GM06990 (cell line): ENCODE measurements at regions not wholly inside any gene's neighbourhood (a gene's known extent, or its start where the extent isn't known, plus 50 kb on each side); places are given as distances from the start of the nearest gene placed in this dataset.

ENCODE experiments used
- DNase-seq: peaks from one replicate; pipeline ENCODE4 v3.0.0-alpha.2; 2011; ENCODE audit not compliant: insufficient read length; ENCODE audit errors: extremely low read depth
- H3K27me3 ChIP-seq: replicated peaks from 2 replicates; pipeline ENCODE4 v1.6.0; 2011; ENCODE audit warnings: low read length; ENCODE audit not compliant: control insufficient read depth, insufficient read depth
- H3K36me3 ChIP-seq: 2 replicates; pipeline ENCODE4 v1.5.1; 2011; ENCODE audit warnings: low read length; ENCODE audit not compliant: control insufficient read depth, insufficient read depth
- H3K4me3 ChIP-seq: replicated peaks from 2 replicates; pipeline ENCODE4 v1.5.1; 2011; ENCODE audit warnings: low read depth, mild to moderate bottlenecking, control low read depth, low read length
- TF ChIP-seq, protein P1 (sequence below): IDR thresholded peaks from 2 replicates; pipeline ENCODE4 v1.5.1; 2011; ENCODE audit warnings: low read length, control low read depth, mild to moderate bottlenecking, inconsistent platforms; ENCODE audit not compliant: insufficient read depth, poor library complexity, severe bottlenecking

DNA sequence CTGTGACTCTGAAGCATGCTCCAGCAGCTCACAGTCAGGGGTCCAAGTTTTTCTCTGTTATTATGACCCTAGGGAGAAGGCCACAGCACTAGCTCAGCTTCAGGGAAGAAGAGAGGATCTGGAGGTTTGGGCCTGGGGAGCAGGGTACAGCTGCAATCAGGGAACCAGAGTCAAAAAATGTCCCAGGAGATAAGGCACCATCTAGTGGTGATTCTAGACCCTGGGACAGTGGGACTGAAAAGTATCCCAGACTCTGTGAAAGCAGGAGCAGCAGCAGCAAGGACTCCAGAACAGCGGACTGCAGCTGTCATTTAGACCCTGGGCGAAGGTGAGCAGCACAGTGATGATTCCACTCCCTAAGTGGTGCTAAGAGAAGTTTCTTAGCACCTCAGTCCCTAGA is 278.4 kb upstream of the DDX18 start:
- no peaks in the 10 kb centered on the region for H3K27me3 ChIP-seq
- no peaks in the 10 kb centered on the region for H3K36me3 ChIP-seq
- DNase-seq: no peak
- TF ChIP-seq, protein P1, sequence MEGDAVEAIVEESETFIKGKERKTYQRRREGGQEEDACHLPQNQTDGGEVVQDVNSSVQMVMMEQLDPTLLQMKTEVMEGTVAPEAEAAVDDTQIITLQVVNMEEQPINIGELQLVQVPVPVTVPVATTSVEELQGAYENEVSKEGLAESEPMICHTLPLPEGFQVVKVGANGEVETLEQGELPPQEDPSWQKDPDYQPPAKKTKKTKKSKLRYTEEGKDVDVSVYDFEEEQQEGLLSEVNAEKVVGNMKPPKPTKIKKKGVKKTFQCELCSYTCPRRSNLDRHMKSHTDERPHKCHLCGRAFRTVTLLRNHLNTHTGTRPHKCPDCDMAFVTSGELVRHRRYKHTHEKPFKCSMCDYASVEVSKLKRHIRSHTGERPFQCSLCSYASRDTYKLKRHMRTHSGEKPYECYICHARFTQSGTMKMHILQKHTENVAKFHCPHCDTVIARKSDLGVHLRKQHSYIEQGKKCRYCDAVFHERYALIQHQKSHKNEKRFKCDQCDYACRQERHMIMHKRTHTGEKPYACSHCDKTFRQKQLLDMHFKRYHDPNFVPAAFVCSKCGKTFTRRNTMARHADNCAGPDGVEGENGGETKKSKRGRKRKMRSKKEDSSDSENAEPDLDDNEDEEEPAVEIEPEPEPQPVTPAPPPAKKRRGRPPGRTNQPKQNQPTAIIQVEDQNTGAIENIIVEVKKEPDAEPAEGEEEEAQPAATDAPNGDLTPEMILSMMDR: peak; percentile 31
- H3K4me3 ChIP-seq: no peak overlapping the region

DNA sequence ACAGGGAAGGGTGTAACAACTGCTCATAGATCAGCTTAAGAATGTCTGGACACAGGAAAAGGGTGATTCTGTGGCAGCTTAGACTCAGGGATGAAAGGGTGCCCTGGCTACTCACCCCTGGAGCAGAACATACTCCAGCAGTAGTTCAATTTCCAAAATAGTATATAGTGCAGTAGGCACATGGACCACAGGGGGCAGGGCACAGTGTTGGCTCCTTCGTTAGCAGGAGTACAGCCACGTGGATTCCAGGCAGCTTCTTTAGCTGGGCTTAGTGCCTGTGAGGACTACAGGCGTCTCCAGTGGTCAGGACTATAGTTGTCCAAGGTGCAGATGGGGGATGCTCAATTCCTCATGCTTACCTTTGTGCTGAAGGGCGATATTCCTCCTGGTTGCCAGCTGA is 277.5 kb upstream of the DDX18 start:
- TF ChIP-seq, protein P1: no peak
- DNase-seq: no peak

DNA sequence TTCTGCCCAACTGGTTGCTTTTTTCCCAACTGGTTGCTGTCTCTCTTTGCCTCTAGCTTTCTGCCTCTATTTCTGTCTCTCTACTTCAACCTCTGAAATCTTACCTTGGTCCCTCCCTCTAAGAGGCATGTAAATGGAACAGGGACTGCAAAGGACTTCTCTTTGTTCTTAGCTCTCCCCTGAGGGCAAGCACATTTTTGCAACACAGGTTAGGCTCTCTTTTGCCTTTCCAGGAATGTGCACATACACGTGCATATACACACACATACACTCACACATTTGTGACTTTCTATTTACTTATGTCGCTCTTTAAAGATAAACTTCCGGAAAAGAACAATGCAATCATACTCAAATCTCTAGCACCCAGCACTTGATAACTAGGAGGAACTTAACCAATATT is 262.6 kb upstream of the DDX18 start:
- Histone ChIP-seq H3K27me3 (no peaks in the 10 kb centered on the region), H3K36me3 (no peaks in the 10 kb centered on the region), H3K4me3 (no peak overlapping the region)
- no peak for DNase-seq
- TF ChIP-seq, protein P1: no peak

More for the DNA sequence above, 277.5 kb upstream of the DDX18 start:
- Histone ChIP-seq H3K27me3 (no peaks in the 10 kb centered on the region), H3K4me3 (no peak overlapping the region), H3K36me3 (no peaks in the 10 kb centered on the region)

DNA sequence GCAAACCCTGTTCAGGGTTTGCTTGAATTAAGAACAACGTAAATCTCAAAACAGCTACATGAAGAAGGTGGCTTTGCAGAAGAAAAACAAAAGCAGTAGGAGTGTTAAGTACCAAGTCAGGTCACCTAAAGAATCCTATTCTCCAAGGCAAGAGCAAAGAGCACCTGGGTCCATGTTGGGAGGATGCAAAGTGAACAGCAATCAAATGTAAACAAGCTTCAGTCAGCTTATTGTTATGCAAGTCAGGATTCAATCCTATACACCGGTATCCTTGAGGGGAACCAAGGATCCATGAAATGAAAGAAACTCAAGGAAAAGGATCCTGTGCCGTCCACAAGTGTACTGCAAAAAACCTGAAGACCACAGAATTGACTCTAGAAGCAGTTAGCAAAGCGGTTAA is 261.0 kb upstream of the DDX18 start:
- TF ChIP-seq, protein P1: no peak
- no peak for DNase-seq
- Histone ChIP-seq H3K4me3 (no peak overlapping the region), H3K27me3 (no peaks in the 10 kb centered on the region), H3K36me3 (no peaks in the 10 kb centered on the region)

DNA sequence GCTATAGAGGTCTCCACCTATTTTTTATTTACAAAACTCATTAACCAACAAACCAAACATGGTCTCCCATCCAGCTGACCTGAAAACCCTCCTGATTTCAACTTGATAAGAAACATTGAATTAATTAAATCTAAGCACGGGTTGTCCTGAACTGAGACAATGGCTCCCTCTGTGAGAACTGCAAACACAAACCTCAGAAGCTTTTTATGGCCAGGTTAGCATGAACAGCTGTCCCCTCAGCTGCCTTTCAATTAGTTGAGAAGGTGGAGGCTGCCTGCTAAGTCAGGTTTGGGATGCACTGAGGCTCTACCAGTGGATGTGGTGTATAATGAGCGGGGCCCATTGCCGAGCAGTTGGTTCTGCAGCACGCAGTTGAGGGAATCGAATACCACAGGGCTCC is 258.5 kb upstream of the DDX18 start:
- no peak overlapping the region for H3K4me3 ChIP-seq
- DNase-seq: no peak
- no peaks in the 10 kb centered on the region for H3K36me3 ChIP-seq
- TF ChIP-seq, protein P1: no peak
- H3K27me3 ChIP-seq: no peaks in the 10 kb centered on the region

DNA sequence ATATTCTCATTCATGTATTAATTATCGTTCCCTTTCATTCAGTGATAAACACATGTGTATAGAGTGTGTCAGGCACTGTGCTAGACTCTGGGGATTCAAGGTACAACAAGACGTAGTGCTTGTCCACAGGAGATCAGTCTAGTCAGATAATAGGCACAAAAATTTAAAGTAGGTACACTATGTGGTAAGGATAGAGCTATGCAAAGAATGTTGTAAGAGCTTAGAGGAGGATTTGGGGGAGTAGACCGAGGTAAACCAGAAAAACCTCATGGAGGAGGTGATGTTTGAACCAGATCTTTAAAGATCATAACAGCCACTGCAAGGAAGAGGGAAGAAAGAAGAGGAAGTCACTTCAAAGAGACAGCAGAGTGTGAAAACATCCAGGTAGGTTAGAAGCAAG is 256.9 kb upstream of the DDX18 start:
- Histone ChIP-seq H3K27me3 (no peaks in the 10 kb centered on the region; the same call in 1 of the 2 replicates), H3K36me3 (no peaks in the 10 kb centered on the region), H3K4me3 (no peak overlapping the region)
- no peak for DNase-seq
- TF ChIP-seq, protein P1: no peak
